Left cardiac atrium (tissue), 4 donors: ENCODE measurements at regions not wholly inside any gene's neighbourhood (a gene's known extent, or its start where the extent isn't known, plus 50 kb on each side); places are given as distances from the start of the nearest gene placed in this dataset.
"Not testable (repeated sequence)": the region's sequence is repeated elsewhere in the genome, so short reads cannot be mapped to it uniquely, and the experiment has no call there.

Source experiments
- ATAC-seq, 2 donors: fragments of 200-7000 bp; cut with Tn5 transposase; one replicate each; pipeline ENCODE4 v1.9.1; 2020; ENCODE audit warnings: mild to moderate bottlenecking in 2 of 2, moderate library complexity in 2 of 2
- DNase-seq: peaks from one replicate; pipeline ENCODE4 v3.0.0-alpha.2; 2020
- intact Hi-C, 2 donors: fragments of 100-400 bp; cut with DNase I; formaldehyde crosslinking; loops; one replicate each; pipeline versions ENCODE4 v1.14.1 to v1.15.1; 2022 to 2023
- donor health status: DM: no; HTN: yes; CAD: no.
- donor health status: DM: no; HTN: yes; CAD: no; lungs with severe emphysema.
- donor health status: DM: yes; HTN: yes; CAD: no.
- donor health status: Dilated cardiomyopathy.

DNA sequence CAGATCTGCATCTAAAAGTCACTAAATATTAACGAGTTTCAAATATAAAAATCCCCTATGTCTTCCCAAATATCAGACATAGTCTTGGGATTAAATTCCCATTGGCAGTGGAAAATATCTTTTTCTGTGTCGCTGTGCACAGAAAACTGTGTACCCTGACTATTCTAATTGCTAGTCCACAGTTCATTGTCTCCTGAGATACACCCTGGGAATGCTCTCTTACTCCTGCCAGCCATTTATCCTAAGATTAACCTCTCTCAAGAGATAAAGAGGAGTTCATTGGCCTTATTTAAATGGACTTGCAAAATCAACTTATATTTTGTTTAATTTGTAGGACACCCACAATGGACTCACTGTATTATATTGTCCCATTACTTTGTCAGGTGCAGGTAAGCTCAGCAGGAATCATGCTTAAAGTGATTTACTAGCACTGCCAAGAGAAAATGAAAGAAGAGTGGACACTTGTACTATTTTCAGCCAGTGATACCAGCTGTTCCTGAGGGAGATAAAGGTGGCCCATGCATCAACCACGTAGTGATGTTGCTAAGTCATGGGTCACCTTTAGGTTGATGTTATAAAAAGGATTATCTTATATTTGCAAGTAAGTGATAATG, 553.8 kb downstream of the PIK3C3 start:
- DNase-seq (no peak), ATAC-seq (no peak)

DNA sequence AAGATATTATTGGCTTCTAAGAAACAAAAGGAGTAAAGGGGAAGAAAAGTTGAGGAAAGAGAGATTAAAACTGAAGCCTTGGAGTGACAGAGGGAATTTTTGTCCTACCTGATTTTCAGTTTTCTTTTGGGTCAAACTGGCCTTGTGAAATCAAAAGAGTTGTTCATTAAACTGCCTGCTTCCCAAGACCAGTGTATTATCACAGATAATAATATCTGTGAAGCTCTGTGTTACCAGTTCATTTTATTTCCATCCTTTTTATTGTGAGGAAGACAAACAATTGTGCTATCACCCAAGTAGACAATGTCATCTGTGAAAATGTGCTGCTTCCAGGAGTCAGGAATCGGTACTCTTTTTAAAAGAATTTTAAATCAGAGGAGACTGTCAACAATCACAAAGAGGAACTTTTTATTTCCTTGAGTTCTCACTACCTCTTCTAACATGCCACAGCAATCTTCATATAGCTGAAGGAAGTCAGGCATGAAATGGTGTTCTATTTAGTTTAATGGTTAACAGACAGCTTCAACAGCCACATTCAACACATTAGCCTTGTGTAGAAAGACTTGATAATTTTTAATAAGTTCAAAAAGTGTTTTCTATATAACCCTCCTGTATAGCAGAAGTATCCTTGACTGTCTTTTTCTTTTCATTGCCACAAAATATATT, 554.8 kb downstream of the PIK3C3 start:
- DNase-seq, result no peak
- ATAC-seq, result no peak
- intact Hi-C loops, result no loop called here

More for the DNA sequence above, 553.8 kb downstream of the PIK3C3 start:
- intact Hi-C loops, result no loop called here

DNA sequence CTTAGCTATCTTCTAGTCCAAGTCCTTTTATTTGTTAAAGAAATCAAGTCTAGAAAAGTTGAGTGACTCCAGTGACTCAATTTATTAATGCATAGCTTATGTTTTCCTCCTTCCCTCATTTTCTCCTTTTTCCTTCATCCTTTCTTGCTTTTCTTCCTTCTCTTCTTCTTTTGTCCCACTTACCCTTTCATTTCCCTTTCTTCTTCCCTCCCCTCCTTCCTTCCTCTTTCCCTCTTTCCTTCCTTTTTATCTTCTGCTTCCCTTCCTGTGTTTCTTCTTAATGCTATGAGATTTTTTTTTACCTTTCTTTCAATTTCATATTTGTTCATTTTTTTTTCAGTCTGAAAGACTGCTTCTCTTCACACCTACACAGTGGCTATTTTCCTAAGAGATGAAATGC, 555.5 kb downstream of the PIK3C3 start:
- no peak for ATAC-seq
- DNase-seq, result no peak
- intact Hi-C loops, result no loop called here

DNA sequence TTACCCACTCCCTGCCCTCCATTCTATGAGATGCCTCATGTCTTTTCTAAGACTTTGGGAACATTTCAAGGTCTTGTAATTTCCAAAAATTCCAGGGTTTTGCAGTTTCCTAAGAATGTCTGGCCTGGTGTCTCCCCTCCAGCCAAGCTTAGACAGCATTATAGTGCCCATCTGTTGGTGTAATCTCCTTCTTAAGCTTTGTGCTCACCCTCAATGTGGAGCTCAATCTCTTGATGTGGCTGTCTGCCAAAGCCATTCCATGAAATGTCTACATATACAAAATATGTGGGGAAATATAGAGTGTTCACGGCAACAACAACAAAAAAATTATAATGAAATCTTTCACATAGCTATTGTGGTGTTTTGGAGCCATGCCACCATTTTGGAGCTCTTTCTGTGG, 558.4 kb downstream of the PIK3C3 start:
- no peak for ATAC-seq
- intact Hi-C loops, result no loop called here
- no peak for DNase-seq

DNA sequence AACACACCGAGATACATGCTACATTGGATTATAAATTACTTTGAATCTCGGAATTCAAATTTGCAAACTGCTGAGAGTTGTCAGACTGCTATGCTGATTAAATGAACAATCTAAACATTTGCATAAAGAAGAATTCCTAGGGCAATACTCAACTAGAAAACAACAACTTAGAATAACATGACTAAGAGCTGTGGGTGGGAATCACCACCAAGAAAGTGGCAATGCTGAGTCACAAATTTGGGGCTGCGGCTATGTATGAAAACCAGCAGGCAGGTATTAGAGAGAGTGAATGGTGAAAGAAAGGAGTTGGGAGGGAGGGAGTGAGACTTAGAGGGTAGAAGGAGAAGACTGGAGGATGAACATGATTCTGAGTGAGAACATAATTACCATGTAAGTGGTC, 559.5 kb downstream of the PIK3C3 start:
- ATAC-seq, result no peak
- intact Hi-C loops, result no loop called here
- DNase-seq, result no peak

DNA sequence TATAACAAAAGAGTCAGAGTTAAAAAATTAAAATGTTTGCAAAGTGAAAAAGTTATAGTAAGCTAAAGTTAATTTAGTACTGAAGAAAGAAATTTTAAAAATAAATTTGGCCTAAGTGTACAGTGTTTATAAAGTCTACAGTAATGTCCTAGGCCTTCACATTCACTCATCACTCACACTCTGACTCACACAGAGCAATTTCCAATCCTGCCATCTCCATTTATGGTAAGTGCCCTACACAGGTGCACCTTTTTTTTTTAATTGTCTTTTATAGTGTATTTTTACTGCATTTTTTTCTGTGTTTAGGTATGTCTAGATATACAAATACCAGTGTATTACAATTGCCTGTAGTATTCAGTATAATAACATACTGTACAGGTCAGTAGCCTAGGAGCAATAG, 562.9 kb downstream of the PIK3C3 start:
- intact Hi-C loops, result no loop called here
- DNase-seq (no peak), ATAC-seq (no peak)

DNA sequence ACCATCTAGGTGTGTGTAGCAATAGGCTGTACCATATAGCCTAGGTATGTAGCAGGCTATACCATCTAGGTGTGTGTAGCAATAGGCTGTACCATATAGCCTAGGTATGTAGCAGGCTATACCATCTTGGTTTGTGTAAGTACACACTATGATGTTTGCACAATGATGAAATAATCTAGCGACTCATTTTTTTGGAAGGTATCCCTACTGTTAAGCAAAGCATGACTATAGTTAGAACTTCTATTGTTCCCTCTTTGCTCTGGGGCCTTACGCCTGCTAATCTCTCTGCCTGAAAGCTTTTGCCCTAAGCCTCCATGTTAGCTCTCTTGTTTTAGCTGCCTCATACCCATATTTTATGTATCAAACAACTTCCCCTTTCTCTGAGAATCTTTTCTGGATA, 563.3 kb downstream of the PIK3C3 start:
- DNase-seq, intact Hi-C loops, ATAC-seq: not testable (repeated sequence)

DNA sequence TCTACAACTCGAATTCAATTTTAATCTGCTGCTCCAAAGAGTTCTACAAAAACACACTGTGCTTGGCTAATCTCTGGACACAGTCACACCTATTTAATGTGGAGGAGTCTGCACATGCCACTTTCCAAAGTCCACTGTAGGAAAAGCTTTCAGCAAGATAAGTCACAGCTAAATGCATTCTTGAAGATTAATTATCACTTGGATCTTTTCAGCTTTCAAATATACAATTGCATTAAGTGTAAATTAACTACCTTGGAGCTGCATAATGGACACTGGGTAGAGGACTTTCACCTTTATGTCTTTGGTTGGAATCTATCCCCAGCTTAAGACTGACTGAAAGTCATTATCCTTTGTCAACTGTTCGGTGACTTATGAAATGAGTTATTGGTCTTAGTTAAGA, 565.1 kb downstream of the PIK3C3 start:
- intact Hi-C loops, result no loop called here

DNA sequence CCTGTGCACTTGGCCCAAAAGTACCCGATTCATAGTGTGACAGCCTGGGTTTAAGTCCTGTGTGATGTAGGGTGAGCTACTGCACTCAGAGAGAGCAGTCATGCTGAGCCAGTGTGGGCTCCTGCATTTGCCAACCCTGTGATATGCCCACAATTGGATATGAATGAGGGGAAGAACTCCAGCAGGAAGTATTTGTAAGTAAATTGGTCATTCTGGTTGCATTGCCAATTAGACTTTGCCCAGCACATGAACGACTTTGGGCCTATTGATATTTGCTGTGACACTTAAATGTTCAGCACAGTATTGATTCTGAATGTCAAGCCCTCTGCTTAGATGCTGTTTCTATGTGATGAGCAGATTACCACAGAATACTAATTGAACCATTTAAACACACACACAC, 570.9 kb downstream of the PIK3C3 start:
- intact Hi-C loops, result no loop called here

More for the DNA sequence above, 565.1 kb downstream of the PIK3C3 start:
- ATAC-seq (no peak), DNase-seq (no peak)

DNA sequence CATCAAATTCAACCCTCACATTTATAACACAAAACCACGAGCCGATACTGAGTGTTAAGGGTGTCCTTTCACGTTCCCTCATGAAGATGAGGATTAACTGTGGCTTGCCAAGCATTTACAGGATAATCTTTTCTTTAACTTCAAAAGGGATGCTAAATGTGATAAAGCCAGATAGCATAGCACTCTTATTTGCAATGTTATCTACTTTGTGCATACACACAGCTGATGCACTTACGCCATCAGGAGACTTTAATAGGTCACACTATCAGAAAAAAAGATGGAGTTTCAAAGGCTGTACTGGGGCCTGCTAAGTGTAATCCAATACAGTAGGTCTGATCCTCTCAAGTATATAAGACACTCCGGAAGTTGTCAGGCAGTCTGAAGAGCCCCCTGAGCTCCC, 572.7 kb downstream of the PIK3C3 start:
- intact Hi-C loops, result no loop called here
- ATAC-seq, result no peak
- no peak for DNase-seq

More for the DNA sequence above, 570.9 kb downstream of the PIK3C3 start:
- no peak for ATAC-seq
- no peak for DNase-seq

DNA sequence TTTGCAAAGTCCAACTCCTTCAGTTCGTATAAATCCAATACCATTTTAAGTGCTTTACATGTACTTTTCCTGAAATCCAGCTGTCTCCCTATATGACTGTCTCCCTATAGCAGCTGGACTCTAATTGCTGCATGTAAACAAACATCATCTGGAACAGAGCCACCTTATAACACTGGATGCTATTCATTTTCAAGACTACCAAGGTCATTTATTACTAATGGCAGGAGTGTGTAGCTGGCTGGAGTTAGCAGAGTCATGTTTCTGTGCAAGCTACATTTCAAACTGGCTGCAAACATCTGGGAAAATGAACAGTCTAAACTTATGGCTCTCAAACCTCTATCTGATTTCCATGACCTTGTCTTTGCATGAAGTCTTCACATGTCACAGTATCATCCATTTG, 575.2 kb downstream of the PIK3C3 start:
- DNase-seq (no peak), ATAC-seq (no peak)
- intact Hi-C loops, result no loop called here

DNA sequence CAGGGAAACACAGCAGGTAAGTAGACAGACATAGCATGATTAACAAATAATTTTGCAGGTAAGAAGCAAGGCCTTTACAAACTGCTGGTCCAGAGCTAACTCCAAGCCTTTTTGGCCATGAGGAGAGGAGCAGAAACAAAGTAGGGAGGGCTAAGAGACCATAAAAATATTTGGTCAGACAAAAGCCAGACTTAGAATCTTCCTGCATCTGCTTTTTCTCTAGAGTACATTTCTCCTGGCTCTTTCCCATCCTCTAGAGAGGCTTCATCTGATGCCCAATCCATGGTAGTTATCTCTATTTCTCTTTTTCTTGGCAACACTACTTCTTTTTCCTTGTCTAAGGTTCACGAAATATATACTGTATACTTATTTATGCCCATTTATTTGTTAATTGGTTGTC, 577.1 kb downstream of the PIK3C3 start:
- ATAC-seq, result no peak
- no peak for DNase-seq
- intact Hi-C loops, result no loop called here

DNA sequence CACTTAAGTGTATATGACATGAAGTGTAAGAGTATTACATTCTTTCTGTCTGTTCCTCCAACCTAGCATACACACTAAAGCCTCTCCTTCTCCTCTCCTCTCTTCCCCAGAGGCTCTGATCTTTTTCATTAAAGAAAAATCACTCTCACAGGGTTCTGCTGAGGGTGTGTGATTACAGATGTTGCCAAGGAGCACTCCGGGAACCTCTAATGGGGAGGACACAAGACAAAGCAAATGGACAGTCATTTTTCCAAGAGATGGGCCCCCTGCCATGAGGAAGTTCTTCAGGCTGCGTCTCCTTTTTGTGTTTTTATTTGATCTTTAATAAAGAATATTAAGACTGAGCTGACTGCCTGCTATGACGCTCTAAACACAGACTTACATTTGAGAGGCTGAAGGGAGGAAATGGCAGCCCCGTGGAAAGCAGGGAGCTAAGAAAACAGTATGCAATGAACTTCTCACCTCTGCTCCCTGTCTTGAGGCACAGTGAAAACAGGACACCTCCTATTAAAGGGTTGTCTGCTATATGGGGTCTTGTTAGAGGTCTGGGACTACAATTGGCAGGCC, 578.1 kb downstream of the PIK3C3 start:
- DNase-seq (no peak), ATAC-seq (no peak)
- intact Hi-C loops, result no loop called here

DNA sequence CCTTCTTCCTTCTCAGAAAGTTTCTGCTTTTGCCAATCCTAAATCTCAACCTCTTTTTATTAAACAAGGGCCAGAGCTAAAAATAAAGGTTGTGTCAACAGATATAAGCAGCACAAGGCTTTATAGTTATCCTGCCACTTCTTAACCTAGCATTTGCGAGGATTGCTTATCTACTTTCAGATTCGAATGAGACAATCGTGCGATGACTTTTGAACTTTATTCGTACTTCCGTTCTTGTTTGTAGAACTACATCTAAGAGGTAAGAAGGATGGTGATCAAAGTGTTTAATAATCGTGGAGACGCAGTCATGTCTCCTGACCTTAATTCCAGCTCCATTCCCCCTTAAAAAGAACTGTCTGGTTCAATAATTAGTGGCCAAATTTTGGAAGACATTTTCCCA, 578.6 kb downstream of the PIK3C3 start:
- DNase-seq, result no peak
- ATAC-seq, result no peak
- intact Hi-C loops, result no loop called here

DNA sequence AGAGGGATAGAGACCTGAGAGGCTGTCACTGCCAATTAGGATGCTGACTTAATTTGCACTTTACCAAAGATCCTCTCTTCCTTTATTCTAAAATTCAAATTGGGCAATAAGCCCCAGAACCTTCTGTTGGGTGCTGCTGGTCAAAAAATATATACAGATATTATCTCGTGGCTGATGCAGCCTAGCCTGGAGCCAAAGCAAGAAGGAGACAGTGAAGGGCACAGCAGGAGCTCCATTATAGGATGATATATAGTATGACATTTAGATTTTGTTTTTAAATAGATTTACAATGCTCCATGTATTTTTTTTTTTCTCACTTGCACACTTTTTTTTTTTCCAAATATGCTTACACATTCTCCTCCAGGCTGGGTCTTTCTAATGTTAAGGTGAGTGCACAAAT, 579.3 kb downstream of the PIK3C3 start:
- ATAC-seq (no peak), DNase-seq (no peak)
- intact Hi-C loops, result no loop called here

DNA sequence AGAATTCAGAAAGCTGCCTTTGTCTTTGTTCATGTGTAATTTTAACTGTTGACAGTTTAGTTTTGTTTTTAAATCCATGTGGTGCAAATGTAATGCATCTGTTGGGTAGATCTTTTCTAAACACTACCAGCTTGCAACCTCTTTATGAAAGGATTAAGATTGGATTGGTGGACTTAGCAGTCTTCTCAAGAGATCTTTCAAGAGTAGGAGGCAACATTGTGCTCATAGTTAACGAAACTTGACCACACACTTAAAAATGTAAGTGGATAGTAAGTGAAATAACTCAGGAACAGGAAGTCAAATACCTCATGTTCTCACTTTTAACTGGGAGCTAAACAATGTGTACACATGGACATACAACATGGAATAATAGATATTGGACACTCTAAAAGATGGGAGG, 579.0 kb downstream of the RIT2 start:
- no peak for DNase-seq
- intact Hi-C loops, result no loop called here
- no peak for ATAC-seq

DNA sequence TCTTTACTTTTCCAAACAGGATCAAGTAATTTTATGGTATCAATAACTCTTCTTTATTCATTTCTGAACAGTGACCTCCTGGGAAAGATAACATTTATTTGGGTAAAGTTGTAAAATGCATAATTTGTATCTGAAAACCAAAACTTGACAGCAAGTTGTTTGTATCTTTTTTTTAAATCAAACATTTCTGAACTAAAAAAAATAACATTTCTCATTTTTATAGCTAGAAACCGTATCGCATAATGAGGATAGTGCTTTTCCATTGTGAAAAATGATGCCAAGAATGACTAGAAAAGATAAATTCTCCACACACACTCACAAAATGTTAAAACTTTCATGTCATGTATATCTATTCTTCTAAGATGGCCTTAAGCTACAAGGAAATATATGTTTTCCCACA, 578.2 kb downstream of the RIT2 start:
- intact Hi-C loops, result no loop called here
- DNase-seq (no peak), ATAC-seq (no peak)

DNA sequence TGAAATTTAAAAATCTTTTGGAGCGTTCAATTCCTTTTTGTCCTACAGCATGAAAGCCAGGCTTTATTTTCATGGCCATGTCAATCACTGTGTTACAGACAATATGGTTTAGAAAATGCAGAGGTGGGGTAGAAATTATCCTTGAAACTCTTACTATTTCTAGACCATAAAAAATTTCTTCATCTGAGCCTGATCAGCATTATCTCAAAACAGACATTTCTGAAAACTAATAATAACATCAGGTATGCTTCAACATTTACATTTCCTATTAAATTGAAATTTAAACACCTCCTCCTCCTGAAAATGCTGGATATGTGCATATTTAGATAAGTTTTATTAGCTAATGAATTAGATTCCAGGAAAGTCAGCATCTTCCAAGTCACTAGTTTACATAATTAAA, 570.6 kb downstream of the RIT2 start:
- intact Hi-C loops, result no loop called here
- no peak for ATAC-seq
- no peak for DNase-seq

DNA sequence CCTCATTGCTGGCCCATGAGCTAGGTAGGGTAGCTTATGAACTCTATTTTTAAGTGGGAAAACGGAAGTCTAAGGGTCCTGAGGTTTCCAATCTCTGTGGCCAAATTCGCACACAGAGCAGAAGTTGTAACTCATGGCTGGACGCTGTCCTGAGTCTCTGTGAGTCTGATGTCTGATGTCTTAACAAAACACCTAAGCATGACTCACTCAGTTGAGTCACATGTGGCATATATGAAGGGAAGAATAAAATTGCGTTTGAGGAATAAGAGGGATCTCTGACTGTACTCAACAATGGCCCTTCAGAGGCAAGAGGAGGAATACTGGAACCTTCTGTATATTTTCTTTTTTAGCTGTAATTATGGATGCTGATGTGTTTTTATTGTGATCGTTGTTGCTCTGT, 569.7 kb downstream of the RIT2 start:
- intact Hi-C loops, result no loop called here
- DNase-seq (no peak), ATAC-seq (no peak)

DNA sequence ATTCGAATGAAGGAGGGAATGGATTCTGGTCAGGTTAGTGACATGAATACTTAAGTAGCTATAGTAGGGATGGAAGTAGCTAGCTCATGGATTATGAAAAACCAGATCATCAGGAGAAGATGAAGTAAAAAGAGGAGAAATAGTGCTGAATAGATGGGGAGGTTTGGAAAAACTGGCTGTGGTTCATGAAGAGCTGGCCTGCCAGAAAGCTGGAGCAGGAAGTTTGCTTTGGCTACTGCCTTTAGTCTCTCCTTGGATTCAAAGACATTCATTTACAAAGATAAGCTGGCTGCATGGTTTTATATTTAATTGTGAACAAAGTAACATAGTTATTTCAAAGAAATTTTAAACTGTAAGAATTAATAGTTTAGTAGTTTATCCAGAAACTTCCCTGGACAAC, 567.0 kb downstream of the RIT2 start:
- DNase-seq (no peak), ATAC-seq (peak in 1 of 2 donors; percentile 50)
- intact Hi-C loops, result no loop called here

DNA sequence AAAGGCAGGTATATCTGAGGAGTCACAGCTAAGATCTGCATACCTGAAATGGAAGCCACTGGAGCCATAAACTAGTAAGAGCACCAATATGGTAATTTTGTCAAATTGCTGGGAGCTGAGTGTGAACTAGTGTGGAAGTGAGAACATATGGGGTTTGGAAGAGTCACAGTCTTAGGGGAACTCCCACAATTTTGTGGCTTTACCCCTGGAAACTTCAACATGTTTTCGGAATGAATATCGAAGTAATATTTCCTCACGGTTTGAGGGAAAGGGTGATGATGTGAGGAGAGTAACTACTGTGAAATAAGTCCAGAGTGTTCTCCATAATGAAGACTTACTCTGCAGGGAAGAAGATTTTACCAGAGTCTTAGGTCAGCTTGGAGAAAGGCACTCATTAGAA, 565.9 kb downstream of the RIT2 start:
- DNase-seq, result no peak
- intact Hi-C loops, result no loop called here
- no peak for ATAC-seq
